ENCODE measurements at regions not wholly inside any gene's neighbourhood (a gene's known extent, or its start where the extent isn't known, plus 50 kb on each side); places are given as distances from the start of the nearest gene placed in this dataset.

DNA sequence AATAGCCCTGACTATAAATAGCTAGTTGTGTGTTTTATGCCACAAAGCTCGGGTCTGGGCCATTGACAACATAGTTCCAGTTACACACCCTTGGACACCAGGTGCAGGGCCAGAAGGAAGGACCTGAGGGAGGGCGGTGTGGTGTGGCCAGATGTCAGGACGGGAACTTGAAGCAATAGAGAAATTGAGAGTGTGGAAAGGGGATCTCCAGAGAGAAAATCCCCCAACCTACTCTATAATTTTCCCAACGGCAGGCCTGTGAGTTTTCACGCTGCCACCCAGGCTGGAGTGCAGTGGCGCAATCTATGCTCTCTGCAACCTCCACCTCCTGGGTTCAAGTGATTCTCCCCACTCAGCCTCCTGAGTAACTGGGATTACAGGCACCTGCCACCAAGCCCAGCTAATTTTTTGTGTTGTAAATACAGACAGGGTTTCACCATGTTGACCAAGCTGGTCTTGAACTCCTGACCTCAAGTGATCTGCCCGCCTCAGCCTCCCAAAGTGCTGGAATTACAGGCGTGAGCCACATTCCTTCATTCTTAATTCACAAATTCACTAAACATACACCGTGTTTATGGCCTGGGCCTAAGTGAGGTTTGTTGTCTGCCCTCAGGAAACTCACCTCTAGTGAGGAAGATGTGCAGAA is 70.8 kb upstream of the KLF13 start:
- TF ChIP-seq, protein P1, sequence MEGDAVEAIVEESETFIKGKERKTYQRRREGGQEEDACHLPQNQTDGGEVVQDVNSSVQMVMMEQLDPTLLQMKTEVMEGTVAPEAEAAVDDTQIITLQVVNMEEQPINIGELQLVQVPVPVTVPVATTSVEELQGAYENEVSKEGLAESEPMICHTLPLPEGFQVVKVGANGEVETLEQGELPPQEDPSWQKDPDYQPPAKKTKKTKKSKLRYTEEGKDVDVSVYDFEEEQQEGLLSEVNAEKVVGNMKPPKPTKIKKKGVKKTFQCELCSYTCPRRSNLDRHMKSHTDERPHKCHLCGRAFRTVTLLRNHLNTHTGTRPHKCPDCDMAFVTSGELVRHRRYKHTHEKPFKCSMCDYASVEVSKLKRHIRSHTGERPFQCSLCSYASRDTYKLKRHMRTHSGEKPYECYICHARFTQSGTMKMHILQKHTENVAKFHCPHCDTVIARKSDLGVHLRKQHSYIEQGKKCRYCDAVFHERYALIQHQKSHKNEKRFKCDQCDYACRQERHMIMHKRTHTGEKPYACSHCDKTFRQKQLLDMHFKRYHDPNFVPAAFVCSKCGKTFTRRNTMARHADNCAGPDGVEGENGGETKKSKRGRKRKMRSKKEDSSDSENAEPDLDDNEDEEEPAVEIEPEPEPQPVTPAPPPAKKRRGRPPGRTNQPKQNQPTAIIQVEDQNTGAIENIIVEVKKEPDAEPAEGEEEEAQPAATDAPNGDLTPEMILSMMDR (IDR thresholded peaks at IDR 0.05; ENCODE audit: insufficient read depth, low read depth, low read length, missing control alignments): no peak
- DNase-seq (ENCODE audit: low read depth): no peak
- H3K4me3 ChIP-seq (ENCODE audit: low read length): no peak overlapping the region

DNA sequence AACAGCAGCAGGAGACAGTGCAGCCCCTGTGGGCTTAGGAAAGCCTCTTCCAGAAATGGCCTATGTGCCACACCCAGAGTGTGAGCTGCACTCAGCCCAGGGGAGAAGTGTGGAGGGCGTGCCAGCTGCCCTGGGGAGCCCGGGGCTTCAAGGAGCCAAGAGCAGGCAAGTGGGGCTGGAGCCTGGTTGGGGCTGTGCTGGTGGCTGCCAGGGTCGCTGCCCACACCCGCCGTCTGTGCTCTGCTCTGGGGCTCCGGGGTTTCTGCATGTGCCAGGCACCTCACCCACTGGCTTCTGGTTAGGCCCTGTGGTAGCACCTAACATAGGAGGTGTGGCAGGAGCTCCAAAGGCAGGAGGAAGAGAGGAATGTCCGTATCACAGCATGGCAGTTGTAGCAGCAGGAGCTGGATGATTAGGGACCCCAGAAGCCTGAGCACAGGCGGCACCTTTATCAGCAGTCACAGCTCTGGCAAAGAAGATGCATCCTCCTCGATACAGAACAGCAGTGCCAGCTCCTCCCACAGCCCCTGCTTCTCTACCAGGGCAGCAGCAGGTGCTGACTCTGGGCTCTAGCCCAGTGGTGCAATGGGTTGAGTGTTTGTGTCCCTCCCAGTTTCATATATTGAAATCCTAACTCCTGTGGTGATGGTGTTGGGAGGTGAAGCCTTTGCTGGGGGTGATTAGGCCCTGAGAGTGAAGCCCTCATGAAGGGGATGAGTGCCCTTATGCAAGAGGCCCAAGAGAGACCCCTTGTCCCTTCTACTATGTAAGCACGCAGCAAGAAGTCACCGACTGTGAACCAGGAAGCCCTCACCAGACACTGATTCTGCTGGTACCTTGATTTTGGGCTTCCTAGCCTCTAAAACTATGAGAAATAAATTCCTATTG is 70.0 kb upstream of the KLF13 start:
- no peak overlapping the region for H3K4me3 ChIP-seq (ENCODE audit: low read length)
- TF ChIP-seq, protein P1 (IDR thresholded peaks at IDR 0.05; ENCODE audit: insufficient read depth, low read depth, low read length, missing control alignments): no peak
- no peak for DNase-seq (ENCODE audit: low read depth)

DNA sequence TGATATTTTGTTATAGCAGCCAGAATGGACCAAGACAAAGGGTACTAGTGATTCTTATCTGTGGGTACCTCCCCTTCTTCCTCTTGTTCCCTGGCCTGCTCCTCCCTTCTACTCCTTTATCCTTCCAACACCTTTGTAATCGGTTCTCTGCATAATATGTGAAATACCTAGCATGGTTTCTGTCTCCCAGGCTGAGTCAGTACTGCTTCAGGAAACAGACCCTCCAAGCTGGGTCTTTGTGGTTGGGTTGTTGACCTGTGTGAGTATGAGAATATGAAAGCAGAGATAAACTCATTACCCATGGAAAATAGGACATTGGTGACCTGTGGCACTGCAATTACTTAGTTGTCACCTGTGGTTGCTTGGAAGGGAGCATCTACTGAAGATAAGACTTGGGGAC is 69.3 kb upstream of the KLF13 start:
- no peak overlapping the region for H3K4me3 ChIP-seq (ENCODE audit: low read length)
- DNase-seq (ENCODE audit: low read depth): no peak
- TF ChIP-seq, protein P1 (IDR thresholded peaks at IDR 0.05; ENCODE audit: insufficient read depth, low read depth, low read length, missing control alignments): no peak

DNA sequence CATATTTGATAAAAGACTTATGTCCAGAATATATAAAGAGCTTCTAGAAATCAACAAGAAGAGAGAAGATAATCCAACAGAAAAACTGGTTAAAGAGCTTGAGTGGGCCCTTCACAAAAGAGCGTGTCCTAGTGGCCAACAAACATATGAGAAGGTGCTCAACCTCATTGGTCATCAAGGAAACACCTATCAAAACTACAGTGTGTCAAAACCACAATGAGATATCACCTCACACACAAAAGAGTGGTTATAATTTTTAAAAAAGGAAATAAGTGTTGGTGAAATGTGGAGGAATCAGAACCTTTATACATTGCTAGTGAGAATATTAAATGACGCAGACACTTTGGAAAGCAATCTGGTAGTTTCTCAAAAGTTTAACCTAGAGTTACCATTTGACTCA is 68.4 kb upstream of the KLF13 start:
- TF ChIP-seq, protein P1 (IDR thresholded peaks at IDR 0.05; ENCODE audit: insufficient read depth, low read depth, low read length, missing control alignments): no peak
- DNase-seq (ENCODE audit: low read depth): no peak
- no peak overlapping the region for H3K4me3 ChIP-seq (ENCODE audit: low read length)

DNA sequence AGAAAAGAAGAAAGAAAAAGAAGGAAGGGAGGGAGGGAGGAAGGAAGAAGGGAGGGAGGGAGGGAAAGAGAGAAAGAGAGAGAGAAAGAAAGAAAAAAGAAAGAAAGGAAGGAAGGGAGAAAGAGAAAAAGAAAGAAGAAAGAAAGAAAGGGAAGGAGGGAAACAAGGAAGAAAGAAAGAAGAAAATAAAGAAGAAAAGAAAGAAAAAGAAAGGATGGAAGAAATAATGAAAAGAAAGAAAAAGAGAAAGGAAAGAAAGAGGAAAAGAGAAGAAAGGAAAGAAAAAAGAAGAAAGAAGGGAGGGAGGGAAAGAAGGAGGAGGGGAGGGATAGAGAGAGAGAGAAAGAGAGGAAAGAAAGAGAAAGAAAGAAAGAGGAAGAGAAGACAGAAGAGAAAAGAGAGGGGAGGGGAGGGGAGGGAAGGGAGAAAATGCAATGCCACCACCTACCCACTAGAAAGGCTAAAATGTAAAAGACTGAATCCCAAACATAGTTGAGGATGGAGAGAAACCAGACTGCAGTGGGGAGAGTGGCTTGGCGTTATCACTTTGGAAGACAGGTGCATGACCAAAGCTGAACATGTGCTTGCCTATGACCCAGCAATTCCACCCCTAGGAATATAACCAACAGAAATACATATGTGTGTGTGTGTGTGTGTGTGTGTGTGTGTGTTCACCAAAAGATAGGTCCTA is 66.9 kb upstream of the KLF13 start:
- no peak overlapping the region for H3K4me3 ChIP-seq (ENCODE audit: low read length)
- DNase-seq (ENCODE audit: low read depth): no peak
- TF ChIP-seq, protein P1 (IDR thresholded peaks at IDR 0.05; ENCODE audit: insufficient read depth, low read depth, low read length, missing control alignments): no peak

DNA sequence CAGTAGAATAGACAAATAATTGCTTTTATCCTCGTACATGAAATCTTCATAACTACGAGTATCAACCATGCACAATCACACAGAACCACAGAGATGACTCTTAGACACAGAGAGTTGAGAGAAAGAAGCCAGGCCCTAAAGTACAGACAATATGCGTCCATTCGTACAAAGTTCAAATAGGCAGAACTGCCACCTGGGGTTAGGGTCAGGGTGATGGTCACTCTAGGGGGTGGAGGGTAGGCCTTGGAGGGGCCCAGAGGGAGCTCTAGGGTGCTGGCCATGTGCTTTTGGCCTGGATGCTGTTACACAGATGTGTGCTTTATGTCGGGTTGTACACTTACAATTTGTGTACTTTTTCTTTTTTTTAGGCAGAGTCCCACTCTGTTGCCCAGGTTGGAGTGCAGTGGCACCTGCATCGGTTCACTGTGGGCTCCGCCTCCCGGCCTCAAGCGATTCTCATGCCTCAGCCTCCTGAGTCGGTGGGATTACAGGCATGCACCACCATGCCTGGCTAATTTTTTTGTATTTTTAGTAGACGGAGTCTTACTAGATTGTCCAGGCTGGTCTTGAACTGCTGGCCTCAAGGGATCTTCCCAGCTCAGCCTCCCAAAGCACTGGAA is 65.9 kb upstream of the KLF13 start:
- TF ChIP-seq, protein P1 (IDR thresholded peaks at IDR 0.05; ENCODE audit: insufficient read depth, low read depth, low read length, missing control alignments): no peak
- H3K4me3 ChIP-seq (ENCODE audit: low read length): no peak overlapping the region
- DNase-seq (ENCODE audit: low read depth): no peak

All from epithelial cell of esophagus (primary cell).